Common myeloid progenitor, CD34-positive (primary cell): ENCODE measurements at regions not wholly inside any gene's neighbourhood (a gene's known extent, or its start where the extent isn't known, plus 50 kb on each side); places are given as distances from the start of the nearest gene placed in this dataset.

ENCODE experiments used
- CTCF ChIA-PET: fragments of 350-600 bp; sonication (Branson Sonifier 250); formaldehyde crosslinking; loops from one replicate; lab custom pipeline; 2021; ENCODE audit warnings: antibody characterized with exemption; lab: Charles Lee
- POLR2A ChIA-PET: fragments of 350-600 bp; sonication (Branson Sonifier 250); formaldehyde crosslinking; loops from one replicate; lab custom pipeline; 2021; ENCODE audit warnings: antibody characterized with exemption; lab: Charles Lee
- DNase-seq, 3 donors: peaks; one replicate each; pipeline versions ENCODE4 v3.0.0 to v3.0.0-alpha.2; 2013
- H3K27ac ChIP-seq, 2 experiments: 1 replicate in 1 of 2; 2 replicates in 1 of 2; pipeline ENCODE4 v1.7.0; 2013; ENCODE audit warnings: inconsistent platforms in 2 of 2, low read length in 2 of 2, mild to moderate bottlenecking in 2 of 2, low read depth in 1 of 2, moderate library complexity in 1 of 2; ENCODE audit not compliant: severe bottlenecking in 2 of 2, insufficient read depth in 1 of 2, poor library complexity in 1 of 2
- H3K27me3 ChIP-seq, 5 experiments: replicated peaks in 2 of 5; 1 replicate in 3 of 5; 2 replicates in 2 of 5; pipeline versions ENCODE4 v1.6.1 to v1.7.0; 2013; ENCODE audit warnings: low read length in 4 of 5, mild to moderate bottlenecking in 2 of 5, moderate library complexity in 2 of 5, inconsistent platforms in 1 of 5; ENCODE audit not compliant: insufficient read depth in 5 of 5, control insufficient read depth in 4 of 5
- H3K36me3 ChIP-seq, 4 experiments: 1 replicate in 2 of 4; 2 replicates in 2 of 4; pipeline versions ENCODE4 v1.6.1 to v1.7.0; 2013; ENCODE audit warnings: low read length in 3 of 4, control low read depth in 1 of 4, mild to moderate bottlenecking in 1 of 4; ENCODE audit not compliant: control insufficient read depth in 4 of 4, insufficient read depth in 4 of 4
- H3K4me1 ChIP-seq, 4 experiments: 1 replicate in 3 of 4; 2 replicates in 1 of 4; pipeline versions ENCODE4 v1.6.1 to v1.7.1; 2013; ENCODE audit warnings: low read length in 3 of 4, mild to moderate bottlenecking in 3 of 4, control low read depth in 1 of 4, inconsistent platforms in 1 of 4, moderate library complexity in 1 of 4; ENCODE audit not compliant: control insufficient read depth in 4 of 4, insufficient read depth in 4 of 4; ENCODE audit errors: control extremely low read depth in 1 of 4
- H3K4me3 ChIP-seq, 7 experiments: 1 replicate in 4 of 7; 2 replicates in 3 of 7; pipeline versions ENCODE4 v1.5.1 to v1.7.0; 2013; ENCODE audit warnings: mild to moderate bottlenecking in 7 of 7, low read length in 6 of 7, moderate library complexity in 6 of 7, inconsistent platforms in 2 of 7, low read depth in 2 of 7, control low read depth in 1 of 7; ENCODE audit not compliant: insufficient read depth in 4 of 7, control insufficient read depth in 1 of 7; ENCODE audit errors: extremely low read depth in 1 of 7
- H3K9me3 ChIP-seq, 5 experiments: 1 replicate in 4 of 5; 2 replicates in 1 of 5; pipeline versions ENCODE4 v1.6.1 to v1.7.1; 2013; ENCODE audit warnings: low read length in 4 of 5, mild to moderate bottlenecking in 2 of 5, inconsistent platforms in 1 of 5, low read depth in 1 of 5, moderate library complexity in 1 of 5; ENCODE audit not compliant: control insufficient read depth in 4 of 5, insufficient read depth in 2 of 5; ENCODE audit errors: control extremely low read depth in 1 of 5
- WGBS: methylation state at CpG from one replicate; pipeline ENCODE4 v1.1.5; 2013; ENCODE audit not compliant: insufficient coverage; 5-methylcytosine and 5-hydroxymethylcytosine counted together

GRCh38 chr2:77807531-77808215, 285.5 kb upstream of the LRRTM4 start:
- POLR2A ChIA-PET, result no interaction called here
- H3K9me3 ChIP-seq, result no peaks in the 10 kb centered on the region
- WGBS, result 85% methylated on average over 4 of the region's 7 CpGs

GRCh38 chr2:77808599-77808998, 286.4 kb upstream of the LRRTM4 start:
- POLR2A ChIA-PET, result no interaction called here
- H3K9me3 ChIP-seq, result no peaks in the 10 kb centered on the region
- H3K36me3 ChIP-seq, result no peaks in the 10 kb centered on the region
- no peak for DNase-seq
- H3K27me3 ChIP-seq, result no peaks in the 10 kb centered on the region
- 100% methylated on average over 5 of the region's 6 CpGs for WGBS
- CTCF ChIA-PET, result no interaction called here
- H3K4me3 ChIP-seq, result no peak overlapping the region
- no peaks in the 10 kb centered on the region for H3K4me1 ChIP-seq
- H3K27ac ChIP-seq, result no peak overlapping the region

More at GRCh38 chr2:77807531-77808215, 285.5 kb upstream of the LRRTM4 start:
- Histone ChIP-seq H3K4me3 (no peak overlapping the region), H3K27me3 (no peaks in the 10 kb centered on the region), H3K4me1 (no peaks in the 10 kb centered on the region), H3K36me3 (no peaks in the 10 kb centered on the region), H3K27ac (no peak overlapping the region)
- CTCF ChIA-PET, result no interaction called here
- no peak for DNase-seq

DNA sequence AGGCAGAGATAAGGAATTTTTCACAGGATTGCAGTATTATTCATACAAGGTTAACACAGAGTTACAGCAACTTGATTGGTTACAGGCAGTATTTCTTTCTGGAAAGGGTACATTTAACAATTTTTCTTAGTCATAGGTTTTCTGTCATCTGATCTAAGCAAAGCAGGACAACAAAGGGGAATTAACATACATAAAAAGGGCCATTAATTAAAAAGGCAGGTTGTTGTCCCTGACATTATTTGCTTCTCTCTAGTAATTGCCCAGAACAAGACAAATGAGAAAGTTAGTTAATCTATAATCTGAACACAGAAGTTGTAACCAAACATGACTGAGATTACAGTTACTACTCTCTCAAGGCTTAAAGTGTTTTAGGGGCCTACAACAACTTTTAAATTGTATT, 291.4 kb upstream of the LRRTM4 start:
- no peak for DNase-seq
- Histone ChIP-seq H3K9me3 (no peaks in the 10 kb centered on the region), H3K27me3 (no peaks in the 10 kb centered on the region), H3K36me3 (no peaks in the 10 kb centered on the region), H3K4me3 (no peak overlapping the region), H3K4me1 (no peaks in the 10 kb centered on the region), H3K27ac (no peak overlapping the region)
- POLR2A ChIA-PET, result no interaction called here
- CTCF ChIA-PET, result no interaction called here

- Histone ChIP-seq H3K4me3 (no peak overlapping the region), H3K9me3 (no peaks in the 10 kb centered on the region), H3K36me3 (no peaks in the 10 kb centered on the region), H3K27me3 (no peaks in the 10 kb centered on the region), H3K27ac (no peak overlapping the region), H3K4me1 (no peaks in the 10 kb centered on the region)
- DNase-seq, result no peak
- WGBS, result no CpG with 5 or more reads among the region's 1 CpG
- POLR2A ChIA-PET, result no interaction called here
- CTCF ChIA-PET, result no interaction called here
Measured at GRCh38 chr2:77816618-77817017, 294.4 kb upstream of the LRRTM4 start.

DNA sequence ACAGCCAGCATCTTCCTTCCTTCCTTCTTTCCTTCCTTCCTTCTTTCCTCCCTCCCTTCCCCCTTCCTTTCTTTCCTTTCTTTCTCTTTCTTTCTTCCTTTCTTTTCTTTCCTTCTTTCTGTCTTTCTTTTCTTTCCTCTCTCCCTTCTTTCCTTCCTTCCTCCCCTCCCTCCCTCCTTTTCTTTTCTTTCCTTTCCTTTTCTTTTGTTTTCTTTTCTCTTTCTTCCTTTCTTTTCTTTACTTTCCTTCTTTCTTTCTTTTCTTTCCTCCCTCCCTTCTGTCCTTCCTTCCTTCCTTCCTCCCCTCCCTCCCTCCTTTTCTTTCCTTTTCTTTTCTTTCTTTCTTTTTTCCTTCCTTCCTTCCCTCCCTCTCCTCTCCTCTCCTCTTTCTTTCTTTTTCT, 296.0 kb upstream of the LRRTM4 start:
- no peak for DNase-seq
- CTCF ChIA-PET, result no interaction called here
- POLR2A ChIA-PET, result no interaction called here
- Histone ChIP-seq H3K27ac (no peak overlapping the region), H3K36me3 (no peaks in the 10 kb centered on the region), H3K4me3 (no peak overlapping the region), H3K27me3 (no peaks in the 10 kb centered on the region), H3K4me1 (no peaks in the 10 kb centered on the region), H3K9me3 (no peaks in the 10 kb centered on the region)

DNA sequence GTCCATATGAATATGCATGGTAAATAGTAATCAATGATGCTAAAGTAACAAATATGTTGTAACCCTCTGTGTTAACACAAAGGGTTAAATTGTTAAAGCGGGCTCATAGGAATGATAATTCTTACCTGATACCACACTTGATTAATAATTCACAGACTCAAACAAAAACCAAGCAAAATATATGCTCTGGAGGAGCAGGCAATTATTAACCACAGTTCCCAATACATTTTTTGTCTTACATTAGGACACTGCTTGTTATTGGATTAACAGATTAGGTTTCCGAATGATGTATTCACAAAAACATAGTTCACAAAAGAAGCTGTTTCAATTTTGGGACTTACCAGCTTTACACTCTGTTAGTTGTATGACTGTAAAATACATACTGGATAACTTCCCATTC, 300.9 kb upstream of the LRRTM4 start:
- H3K27ac ChIP-seq, result no peak overlapping the region
- H3K9me3 ChIP-seq, result peaks cover 0 to 4% (median 0%) of the 10 kb centered on the region in 5 experiments
- ChIA-PET CTCF (no interaction called here), POLR2A (no interaction called here)
- no peaks in the 10 kb centered on the region for H3K36me3 ChIP-seq
- WGBS, result no CpG with 5 or more reads among the region's 2 CpGs
- no peaks in the 10 kb centered on the region for H3K4me1 ChIP-seq
- no peak for DNase-seq
- H3K4me3 ChIP-seq, result no peak overlapping the region
- H3K27me3 ChIP-seq, result no peaks in the 10 kb centered on the region

DNA sequence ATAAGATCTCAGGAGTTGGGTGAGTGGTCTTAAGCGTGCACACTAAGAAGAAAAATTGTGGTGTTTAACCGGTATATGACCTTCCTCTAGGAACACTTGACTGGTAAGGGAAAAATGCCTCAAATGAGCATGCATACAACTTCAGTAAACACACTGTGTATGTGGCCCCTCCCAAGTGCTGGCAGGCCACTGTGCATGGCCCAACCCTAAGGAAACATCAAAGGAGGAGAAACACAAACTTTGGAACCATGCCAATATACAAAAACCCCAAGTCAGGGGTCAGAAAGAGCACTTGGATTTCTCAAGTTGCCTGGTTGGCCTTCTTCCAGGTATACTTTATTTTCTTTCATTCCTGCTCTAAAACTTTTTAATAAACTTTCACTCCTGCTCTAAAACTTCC, 308.9 kb upstream of the LRRTM4 start:
- no peak overlapping the region for H3K4me3 ChIP-seq
- no peaks in the 10 kb centered on the region for H3K36me3 ChIP-seq
- WGBS, result no CpG with 5 or more reads among the region's 2 CpGs
- peaks cover 0 to 14% (median 3%) of the 10 kb centered on the region in 5 experiments for H3K9me3 ChIP-seq
- no peaks in the 10 kb centered on the region for H3K4me1 ChIP-seq
- ChIA-PET POLR2A (no interaction called here), CTCF (interaction anchor here (1.1 kb wide), 1 partner anchor 10 kb away, joined by 3 read pairs; no protein-coding TSS in a partner anchor)
- no peak for DNase-seq
- no peaks in the 10 kb centered on the region for H3K27me3 ChIP-seq
- no peak overlapping the region for H3K27ac ChIP-seq
